ENCODE measurements at regions not wholly inside any gene's neighbourhood (a gene's known extent, or its start where the extent isn't known, plus 50 kb on each side); places are given as distances from the start of the nearest gene placed in this dataset.

DNA sequence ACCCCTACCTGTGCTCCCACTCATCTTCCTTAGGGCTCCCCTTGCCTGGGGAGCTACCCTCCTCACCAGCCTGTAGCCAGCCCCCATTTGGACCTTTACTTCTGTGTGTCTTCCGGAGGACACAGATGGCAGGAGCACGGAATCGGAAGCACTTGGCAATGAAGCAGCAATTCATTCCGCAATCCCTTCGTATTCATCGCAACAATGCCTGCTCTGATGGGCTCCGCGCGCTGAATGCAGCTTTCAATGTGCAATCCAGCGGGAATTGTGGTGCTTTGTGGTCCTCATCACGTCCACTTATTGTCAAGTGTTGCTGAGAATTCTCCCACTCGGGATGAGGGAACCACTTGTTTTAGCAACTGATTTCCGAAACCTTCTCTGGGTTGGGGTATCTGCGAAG lies 336.0 kb downstream of the DHX35 start:
- no peak for DNase-seq (ENCODE audit: low spot score)
- Histone ChIP-seq H3K4me3 (no peak overlapping the region), H3K27ac (no peak overlapping the region)
- TF ChIP-seq, protein P1, sequence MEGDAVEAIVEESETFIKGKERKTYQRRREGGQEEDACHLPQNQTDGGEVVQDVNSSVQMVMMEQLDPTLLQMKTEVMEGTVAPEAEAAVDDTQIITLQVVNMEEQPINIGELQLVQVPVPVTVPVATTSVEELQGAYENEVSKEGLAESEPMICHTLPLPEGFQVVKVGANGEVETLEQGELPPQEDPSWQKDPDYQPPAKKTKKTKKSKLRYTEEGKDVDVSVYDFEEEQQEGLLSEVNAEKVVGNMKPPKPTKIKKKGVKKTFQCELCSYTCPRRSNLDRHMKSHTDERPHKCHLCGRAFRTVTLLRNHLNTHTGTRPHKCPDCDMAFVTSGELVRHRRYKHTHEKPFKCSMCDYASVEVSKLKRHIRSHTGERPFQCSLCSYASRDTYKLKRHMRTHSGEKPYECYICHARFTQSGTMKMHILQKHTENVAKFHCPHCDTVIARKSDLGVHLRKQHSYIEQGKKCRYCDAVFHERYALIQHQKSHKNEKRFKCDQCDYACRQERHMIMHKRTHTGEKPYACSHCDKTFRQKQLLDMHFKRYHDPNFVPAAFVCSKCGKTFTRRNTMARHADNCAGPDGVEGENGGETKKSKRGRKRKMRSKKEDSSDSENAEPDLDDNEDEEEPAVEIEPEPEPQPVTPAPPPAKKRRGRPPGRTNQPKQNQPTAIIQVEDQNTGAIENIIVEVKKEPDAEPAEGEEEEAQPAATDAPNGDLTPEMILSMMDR (IDR thresholded peaks at IDR 0.05): no peak

DNA sequence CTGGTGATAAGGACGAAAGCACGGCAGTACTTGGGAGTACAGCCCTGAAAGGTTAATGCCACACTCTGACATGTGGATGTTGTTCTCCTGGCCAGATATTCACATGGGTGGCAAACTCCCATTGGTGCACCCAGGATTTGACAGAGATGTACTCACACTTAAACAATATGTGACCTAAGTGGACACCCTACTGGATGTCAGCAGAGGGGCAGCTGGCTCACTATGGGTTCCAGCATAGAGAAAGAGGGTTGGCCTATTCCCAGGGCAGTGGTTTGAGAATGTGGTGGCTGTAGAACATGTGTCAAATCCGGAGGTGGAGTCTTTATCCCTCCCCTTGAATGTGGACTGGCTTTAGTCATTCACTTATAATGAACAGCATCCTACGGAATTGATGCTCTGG lies 333.2 kb downstream of the DHX35 start:
- DNase-seq (ENCODE audit: low spot score): no peak
- Histone ChIP-seq H3K4me3 (no peak overlapping the region), H3K27ac (no peak overlapping the region)
- TF ChIP-seq, protein P1 (IDR thresholded peaks at IDR 0.05): no peak

DNA sequence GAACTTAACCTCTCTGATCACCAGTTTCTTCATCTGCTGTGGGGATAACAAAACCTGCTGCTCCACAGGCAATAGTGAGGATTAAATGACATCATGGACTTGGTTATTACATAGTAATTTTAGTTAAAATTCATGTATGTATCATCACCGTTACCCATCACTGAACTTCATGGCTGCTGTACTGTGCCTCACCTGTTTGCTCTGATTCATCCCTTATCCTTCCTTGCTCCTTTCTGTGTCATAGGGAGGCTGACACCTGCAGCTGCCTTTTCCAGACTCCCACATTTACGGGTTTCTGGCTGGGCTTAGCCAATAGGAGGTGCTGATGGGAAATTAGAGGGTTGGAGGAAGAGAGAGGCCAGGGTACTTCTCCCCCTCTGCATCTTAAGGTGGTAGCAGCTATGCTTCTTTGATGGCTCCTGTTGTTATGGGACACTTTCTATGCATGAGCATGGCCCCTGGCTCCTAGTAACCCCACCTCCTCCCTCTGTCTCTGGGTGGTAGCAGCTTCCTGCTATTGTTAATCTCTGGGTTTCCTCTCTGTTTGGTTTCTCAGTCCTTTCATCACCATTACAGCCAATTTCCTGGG lies 332.1 kb downstream of the DHX35 start:
- H3K4me3 ChIP-seq: no peak overlapping the region
- TF ChIP-seq, protein P1 (IDR thresholded peaks at IDR 0.05): no peak
- no peak overlapping the region for H3K27ac ChIP-seq
- no peak for DNase-seq (ENCODE audit: low spot score)

DNA sequence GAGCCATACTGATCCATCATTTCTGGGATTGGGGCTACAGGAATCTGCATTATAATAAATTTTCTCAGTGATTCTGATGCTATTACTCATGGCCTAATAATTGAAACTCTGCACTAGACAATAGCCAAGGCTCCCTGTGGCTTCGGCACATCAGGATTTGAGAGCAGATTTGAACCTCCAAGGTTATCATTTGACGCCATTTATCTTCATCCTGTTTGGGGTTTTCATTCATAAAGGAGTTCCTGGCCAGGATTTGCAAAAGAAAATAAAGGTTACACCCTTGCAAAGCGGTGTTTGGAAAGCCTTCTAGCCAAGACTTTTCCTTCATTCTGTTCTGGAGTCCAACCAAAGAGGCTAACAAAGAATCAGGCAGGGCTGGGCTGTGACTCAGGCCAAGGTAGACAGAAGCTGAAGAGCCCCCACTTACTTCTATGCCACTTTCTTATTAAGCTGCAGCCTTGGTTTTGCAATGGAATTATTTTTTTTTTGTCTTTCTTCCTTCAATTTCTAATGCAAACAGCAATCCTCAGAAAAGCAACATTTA lies 330.1 kb downstream of the DHX35 start:
- no peak for DNase-seq (ENCODE audit: low spot score)
- TF ChIP-seq, protein P1 (IDR thresholded peaks at IDR 0.05): no peak
- Histone ChIP-seq H3K27ac (no peak overlapping the region), H3K4me3 (no peak overlapping the region)

DNA sequence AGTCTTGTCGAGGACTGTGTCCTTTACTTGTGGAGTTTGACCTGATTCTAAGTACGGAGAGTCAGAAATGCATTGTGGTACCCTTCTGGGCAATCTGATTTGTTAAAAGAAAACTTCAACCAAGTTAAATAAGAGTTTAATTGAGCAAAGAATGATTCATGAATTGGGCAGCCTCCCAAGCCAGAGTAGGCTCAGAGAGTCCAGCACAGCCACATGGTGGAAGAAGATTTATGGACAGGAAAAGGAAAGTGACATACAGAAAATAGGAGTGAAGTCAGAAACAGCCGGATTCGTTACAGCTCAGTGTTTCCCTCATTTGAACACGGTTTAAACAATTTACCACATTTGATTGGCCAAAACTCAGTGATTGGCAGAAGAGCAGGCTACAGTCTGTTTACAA lies 329.2 kb downstream of the DHX35 start:
- no peak overlapping the region for H3K27ac ChIP-seq
- no peak for DNase-seq (ENCODE audit: low spot score)
- TF ChIP-seq, protein P1 (IDR thresholded peaks at IDR 0.05): no peak
- no peak overlapping the region for H3K4me3 ChIP-seq

DNA sequence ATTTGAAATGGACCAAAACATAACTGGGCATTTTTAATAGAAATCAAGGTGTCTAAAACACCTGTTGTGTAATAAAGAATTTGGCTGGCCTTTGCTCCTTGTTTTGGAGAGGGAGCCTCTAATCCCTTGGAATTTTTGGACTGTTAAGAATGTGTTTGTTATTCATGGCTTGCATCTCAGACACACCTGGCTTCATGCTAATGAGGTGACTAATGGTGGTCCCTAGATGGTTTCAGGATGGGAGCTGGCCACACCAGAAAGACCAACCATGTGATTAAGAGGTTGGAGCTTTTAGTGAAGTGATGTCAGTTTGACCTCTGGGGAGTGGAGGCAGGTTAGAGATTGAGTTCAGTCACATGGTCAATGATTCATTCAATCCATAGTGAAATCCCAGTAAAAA lies 328.4 kb downstream of the DHX35 start:
- Histone ChIP-seq H3K27ac (no peak overlapping the region), H3K4me3 (no peak overlapping the region)
- no peak for DNase-seq (ENCODE audit: low spot score)
- TF ChIP-seq, protein P1 (IDR thresholded peaks at IDR 0.05): no peak

DNA sequence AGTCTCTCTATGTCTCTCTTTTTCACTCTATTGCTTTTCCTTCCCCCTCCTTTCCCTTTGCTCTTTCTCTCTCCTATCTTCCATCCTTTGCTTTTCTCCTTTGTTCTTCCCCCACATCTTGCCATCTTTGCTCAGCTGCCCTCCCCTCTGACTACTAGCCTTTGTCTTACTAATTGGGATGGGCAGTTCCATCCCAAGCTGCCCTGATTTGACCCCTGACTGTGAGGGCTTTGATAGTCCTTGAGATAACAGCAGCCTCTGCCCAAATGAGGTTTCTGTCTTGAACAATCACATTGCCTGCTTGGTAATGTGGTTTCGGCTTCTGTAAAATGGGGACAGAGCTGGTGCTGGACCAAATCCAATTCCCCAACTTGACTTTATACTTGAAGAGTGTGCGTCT lies 327.7 kb downstream of the DHX35 start:
- TF ChIP-seq, protein P1 (IDR thresholded peaks at IDR 0.05): no peak
- Histone ChIP-seq H3K27ac (no peak overlapping the region), H3K4me3 (no peak overlapping the region)
- DNase-seq (ENCODE audit: low spot score): no peak

All from coronary artery (tissue), 2 donors.